ENCODE measurements at regions not wholly inside any gene's neighbourhood (a gene's known extent, or its start where the extent isn't known, plus 50 kb on each side); places are given as distances from the start of the nearest gene placed in this dataset.

DNA sequence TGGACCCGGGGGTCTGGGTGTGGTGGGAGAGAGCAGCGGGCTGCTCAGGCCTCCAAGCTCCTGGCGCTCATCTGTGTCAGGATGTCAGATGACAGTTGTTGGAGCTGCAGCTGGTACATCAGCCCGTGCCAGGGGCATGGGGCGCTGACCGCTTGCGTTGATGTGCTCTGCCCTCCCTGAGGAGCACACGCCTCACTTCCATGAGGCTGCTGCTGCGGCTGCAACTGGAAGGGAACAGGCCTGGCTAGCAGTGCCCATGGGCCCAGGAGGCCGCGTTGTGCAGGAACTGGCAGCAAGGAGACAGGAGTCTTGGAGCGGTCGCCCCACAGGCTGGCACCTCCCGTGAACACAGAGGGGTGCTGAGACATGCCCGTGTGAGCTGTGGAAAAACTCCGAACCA, 361.3 kb upstream of the MKI67 start:
- intact Hi-C loops (cut with micrococcal nuclease) = no loop called here

GRCh38 chr10:128489324-128490247, 363.4 kb upstream of the MKI67 start:
- intact Hi-C loops (cut with micrococcal nuclease) = no loop called here

GRCh38 chr10:128491686-128492085, 365.5 kb upstream of the MKI67 start:
- intact Hi-C loops (cut with micrococcal nuclease) = no loop called here

GRCh38 chr10:128493811-128494210, 367.6 kb upstream of the MKI67 start:
- intact Hi-C loops (cut with micrococcal nuclease) = no loop called here

- intact Hi-C loops (cut with micrococcal nuclease) = no loop called here
Observed at GRCh38 chr10:128494665-128495064, 368.4 kb upstream of the MKI67 start.

DNA sequence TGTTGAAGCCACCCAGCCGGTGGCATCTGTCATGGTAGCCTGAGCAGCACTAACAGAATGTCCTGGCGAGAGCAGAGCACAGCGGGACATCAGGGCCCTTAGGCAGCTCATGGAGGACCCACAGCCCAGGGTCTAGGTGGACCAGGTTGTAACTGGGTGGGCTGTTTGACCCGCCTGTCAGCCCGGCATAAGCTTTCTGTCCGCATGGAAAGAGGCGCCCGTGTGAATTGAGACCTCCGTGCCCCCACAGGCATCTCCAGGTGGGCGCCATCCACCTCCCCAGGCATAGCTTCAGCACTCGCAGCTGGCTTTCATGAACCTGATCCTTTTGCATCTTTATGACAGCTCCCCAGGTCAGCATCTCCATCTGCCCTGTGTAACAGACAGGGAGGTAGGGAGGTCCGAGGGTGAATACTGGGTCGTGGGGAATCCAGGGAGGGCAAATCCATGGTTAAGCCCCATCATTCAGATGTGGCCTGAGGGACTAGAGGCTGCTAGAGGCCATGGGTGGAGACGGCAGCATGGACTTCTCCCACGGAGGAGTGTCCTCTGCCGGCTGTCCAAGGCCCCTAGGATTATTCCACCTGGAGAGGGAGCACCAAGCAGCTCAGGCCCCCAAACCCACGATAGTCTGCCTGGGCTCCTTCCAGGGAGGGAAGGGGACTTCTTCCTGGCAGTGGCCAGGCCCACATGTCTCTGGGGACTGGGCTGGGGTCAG, 371.6 kb upstream of the MKI67 start:
- intact Hi-C loops (cut with micrococcal nuclease) = no loop called here

DNA sequence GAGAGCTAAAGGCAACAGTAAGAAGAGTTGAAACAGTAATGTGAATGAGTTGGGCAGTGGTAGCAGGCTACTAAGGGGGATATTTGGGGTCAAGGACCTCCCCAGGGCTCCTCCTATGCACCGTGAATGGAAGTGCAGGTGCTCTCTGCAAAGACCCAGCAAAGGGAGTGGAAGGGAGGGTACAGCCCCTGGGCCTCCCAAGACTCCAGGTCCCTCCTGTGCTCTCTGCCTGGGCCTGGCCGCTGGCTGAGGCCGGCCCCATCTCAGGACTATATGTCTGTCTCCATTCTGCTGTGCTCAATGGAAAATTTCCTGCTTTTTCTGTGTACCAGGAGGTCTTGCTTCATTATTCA, 372.1 kb upstream of the MKI67 start:
- intact Hi-C loops (cut with micrococcal nuclease) = no loop called here

- intact Hi-C loops (cut with micrococcal nuclease) = no loop called here
Observed at GRCh38 chr10:128498746-128499145, 372.5 kb upstream of the MKI67 start.

DNA sequence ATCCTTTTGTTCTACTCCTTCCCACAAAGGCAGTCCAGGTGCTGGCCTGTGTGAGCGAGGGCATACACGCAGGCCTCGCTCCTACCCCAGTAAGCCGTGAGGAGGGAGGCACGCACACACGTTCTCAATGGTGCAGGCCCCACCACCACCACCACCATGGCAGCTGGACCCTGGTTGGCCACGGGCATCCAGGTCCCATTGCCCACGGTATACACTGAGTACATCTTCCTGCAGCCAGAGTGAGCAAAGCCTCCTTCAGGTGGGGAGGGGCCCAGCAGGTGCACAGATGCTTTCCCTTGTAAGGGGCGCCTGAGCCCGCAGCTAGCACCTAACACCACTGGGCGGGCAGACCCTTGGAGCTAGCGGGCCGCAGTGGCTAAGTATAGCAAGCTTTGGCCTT, 373.3 kb upstream of the MKI67 start:
- intact Hi-C loops (cut with micrococcal nuclease) = no loop called here

DNA sequence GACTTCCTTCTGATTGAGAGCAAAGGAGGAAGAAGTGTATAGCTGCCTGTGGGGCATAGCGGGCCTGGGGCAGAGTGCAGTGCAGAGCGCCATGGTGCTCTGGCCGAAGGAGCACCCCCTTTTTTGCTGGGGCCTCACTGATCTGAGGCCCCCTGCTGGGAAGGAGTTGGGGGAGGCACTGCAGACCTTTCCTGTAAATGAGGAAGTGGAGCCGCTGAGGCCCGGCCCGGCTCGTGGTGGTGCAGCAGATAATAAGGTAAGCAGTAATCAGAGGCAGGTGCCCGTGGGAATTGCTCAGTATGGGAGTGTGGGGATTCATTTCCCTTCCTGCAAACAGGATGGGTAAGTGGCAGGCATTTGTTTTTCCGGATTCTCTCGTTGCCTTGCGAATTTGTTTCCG, 373.7 kb upstream of the MKI67 start:
- intact Hi-C loops (cut with micrococcal nuclease) = no loop called here

GRCh38 chr10:128500642-128501041, 374.4 kb upstream of the MKI67 start:
- intact Hi-C loops (cut with micrococcal nuclease) = no loop called here

DNA sequence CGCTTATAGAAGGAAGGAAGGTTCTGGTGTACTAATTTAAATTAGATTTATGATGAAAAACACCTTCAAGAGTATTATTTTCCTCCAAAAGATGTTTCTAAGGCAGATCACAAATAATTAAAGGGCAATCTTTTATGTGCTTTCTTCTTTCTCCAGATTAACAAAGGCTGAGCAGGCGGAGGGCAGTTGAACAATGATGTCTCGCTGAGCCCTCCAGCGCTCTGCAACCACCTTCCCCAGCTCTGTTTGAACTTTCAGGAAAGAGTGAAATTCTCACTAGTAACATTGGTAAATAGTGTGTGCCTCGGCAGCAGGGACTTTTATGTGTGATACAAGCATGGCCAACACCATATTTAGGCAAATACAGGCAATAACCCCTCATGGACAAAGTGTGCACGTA, 379.1 kb upstream of the MKI67 start:
- intact Hi-C loops (cut with micrococcal nuclease) = no loop called here

DNA sequence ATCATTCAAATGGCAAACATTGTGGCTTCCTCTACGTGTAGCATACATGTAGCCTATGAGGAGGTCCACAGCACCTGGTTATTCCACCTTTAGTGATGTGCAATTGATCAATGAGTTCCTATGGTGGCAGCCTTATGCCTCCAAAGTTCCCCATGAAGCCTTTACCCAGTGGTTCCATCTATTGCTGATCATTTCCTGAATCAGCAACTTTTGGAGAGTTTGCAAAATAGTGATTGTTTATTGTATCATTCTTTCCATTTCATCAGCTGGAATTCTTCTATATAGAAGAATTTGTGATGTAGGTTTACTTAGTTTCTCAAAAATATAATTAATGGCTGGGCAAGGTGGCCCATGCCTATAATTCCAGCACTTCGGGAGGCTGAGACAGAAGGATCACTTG, 380.2 kb upstream of the MKI67 start:
- intact Hi-C loops (cut with micrococcal nuclease) = no loop called here

- intact Hi-C loops (cut with micrococcal nuclease) = no loop called here
Observed at GRCh38 chr10:128507066-128507465, 380.8 kb upstream of the MKI67 start.

- intact Hi-C loops (cut with micrococcal nuclease) = no loop called here
Observed at GRCh38 chr10:128511284-128511683, 385.1 kb upstream of the MKI67 start.

GRCh38 chr10:128512767-128513166, 386.5 kb upstream of the MKI67 start:
- intact Hi-C loops (cut with micrococcal nuclease) = no loop called here

- intact Hi-C loops (cut with micrococcal nuclease) = no loop called here
Observed at GRCh38 chr10:128514536-128514935, 388.3 kb upstream of the MKI67 start.

- intact Hi-C loops (cut with micrococcal nuclease) = no loop called here
Observed at GRCh38 chr10:128516180-128516579, 390.0 kb upstream of the MKI67 start.

DNA sequence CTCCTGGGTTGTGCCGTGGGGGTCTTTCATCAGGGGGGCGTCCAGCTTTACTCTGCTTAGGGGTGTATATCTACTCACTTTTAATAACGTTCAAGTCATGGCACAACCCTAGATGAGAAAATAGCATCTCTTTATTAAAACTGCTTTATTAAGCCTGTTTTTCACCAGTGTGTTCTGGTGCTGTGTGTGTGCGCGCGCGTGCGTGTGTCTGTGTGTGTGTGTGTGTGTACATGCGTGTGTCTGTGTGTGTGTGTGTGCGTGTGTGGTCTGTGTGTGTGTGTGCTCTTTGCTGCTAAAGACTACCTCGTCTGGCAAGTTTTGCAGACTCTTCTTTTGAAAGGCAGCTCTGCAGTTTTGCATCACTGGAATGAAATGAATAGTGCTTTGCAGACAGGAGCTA, 390.9 kb upstream of the MKI67 start:
- intact Hi-C loops (cut with micrococcal nuclease) = no loop called here

- intact Hi-C loops (cut with micrococcal nuclease) = no loop called here
Observed at GRCh38 chr10:128518000-128518399, 391.8 kb upstream of the MKI67 start.

GRCh38 chr10:128519581-128519980, 393.4 kb upstream of the MKI67 start:
- intact Hi-C loops (cut with micrococcal nuclease) = no loop called here

- intact Hi-C loops (cut with micrococcal nuclease) = no loop called here
Observed at GRCh38 chr10:128520211-128520815, 394.1 kb upstream of the MKI67 start.
